Esophagus muscularis mucosa (tissue), 3 donors: ENCODE measurements at regions not wholly inside any gene's neighbourhood (a gene's known extent, or its start where the extent isn't known, plus 50 kb on each side); places are given as distances from the start of the nearest gene placed in this dataset.

Experiments used
- CTCF ChIP-seq, 3 experiments: fragments of 200-600 bp in 2 of 3; fragments of 450-650 bp in 1 of 3; sonication (generic) in 2 of 3; IDR thresholded peaks; one replicate each; pipeline ENCODE4 v1.5.1; 2017 to 2019; ENCODE audit warnings: antibody characterized with exemption in 3 of 3, mild to moderate bottlenecking in 2 of 3, moderate library complexity in 1 of 3
- POLR2A ChIP-seq: fragments of 450-650 bp; IDR thresholded peaks from one replicate; pipeline ENCODE4 v1.6.1; 2017; ENCODE audit warnings: antibody characterized with exemption, moderate library complexity, mild to moderate bottlenecking, low read depth
- POLR2AphosphoS5 ChIP-seq, 2 donors: sonication (generic); formaldehyde crosslinking; IDR thresholded peaks; one replicate each; pipeline ENCODE4 v1.6.1; 2017; ENCODE audit warnings: antibody characterized with exemption in 2 of 2

GRCh38 chr1:243910607-243911006 is 60.6 kb upstream of the AKT3 start:
- no peak for TF ChIP-seq CTCF (IDR thresholded peaks at IDR 0.05)
- TF ChIP-seq POLR2AphosphoS5 (IDR thresholded peaks at IDR 0.05), result no peak
- TF ChIP-seq POLR2A, result no peak
